ENCODE measurements at regions not wholly inside any gene's neighbourhood (a gene's known extent, or its start where the extent isn't known, plus 50 kb on each side); places are given as distances from the start of the nearest gene placed in this dataset.
"Not testable (repeated sequence)": the region's sequence is repeated elsewhere in the genome, so short reads cannot be mapped to it uniquely, and the experiment has no call there.

DNA sequence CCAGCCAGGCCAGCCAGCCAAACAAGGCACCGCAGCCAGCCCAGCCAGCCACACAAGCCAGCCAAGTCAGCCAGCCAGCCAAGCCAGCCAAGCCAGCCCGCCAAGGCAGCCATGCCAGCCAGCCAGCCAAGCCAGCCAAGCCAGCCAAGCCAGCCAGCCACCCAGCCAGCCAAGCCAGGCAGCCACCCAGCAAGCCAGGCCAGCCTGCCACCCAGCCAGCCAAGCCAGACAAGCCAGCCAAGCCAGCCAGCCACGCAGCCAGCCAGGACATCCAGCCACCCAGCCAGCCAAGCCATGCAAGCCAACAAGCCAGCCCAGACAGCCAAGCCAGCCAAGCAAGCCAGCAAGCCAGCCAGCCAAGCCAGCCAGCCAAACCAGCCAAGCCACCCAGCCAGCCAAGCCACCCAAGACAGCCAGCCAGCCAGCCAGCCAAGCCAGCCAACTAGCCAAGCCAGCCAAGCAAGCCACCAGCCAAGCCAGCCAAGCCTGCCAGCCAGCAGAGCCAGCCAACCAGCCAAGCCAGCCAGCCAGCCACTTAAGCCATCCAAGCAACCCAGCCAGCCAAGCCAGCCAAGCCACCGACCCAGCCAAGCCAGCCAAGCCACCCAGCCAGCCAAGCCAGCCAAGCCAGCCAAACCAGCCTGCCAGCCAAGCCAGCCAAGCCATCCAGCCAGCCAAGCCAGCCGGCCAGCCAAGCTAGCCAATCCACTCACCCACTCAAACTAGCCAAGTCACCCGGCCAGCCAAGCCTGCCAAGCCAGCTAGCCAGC, 341.3 kb upstream of the PLGLB2 start:
- H3K9me3 ChIP-seq (ENCODE audit: low read length); H3K27ac ChIP-seq (ENCODE audit: low read length): not testable (repeated sequence)

GRCh38 chr2:87409601-87410000, 338.3 kb upstream of the PLGLB2 start:
- not testable (repeated sequence) for DNase-seq; H3K4me2 ChIP-seq (ENCODE audit: low read depth, low read length, poor library complexity, severe bottlenecking); H2AFZ ChIP-seq (ENCODE audit: low read length); H3K79me2 ChIP-seq (ENCODE audit: low read length); H3K27ac ChIP-seq (ENCODE audit: low read length); H3K4me1 ChIP-seq (ENCODE audit: low read length); H3K9ac ChIP-seq (ENCODE audit: low read length); H3K9me3 ChIP-seq (ENCODE audit: low read length); H3K4me3 ChIP-seq (ENCODE audit: low read length); H3K36me3 ChIP-seq (ENCODE audit: insufficient read depth, low read length); H3K27me3 ChIP-seq (ENCODE audit: low read length); H3K9me2 ChIP-seq (replicated peaks; ENCODE audit: insufficient read depth, low read length); H4K20me1 ChIP-seq (ENCODE audit: insufficient read depth, low read depth, low read length)

More for the DNA sequence above, 341.3 kb upstream of the PLGLB2 start:
- H3K36me3 ChIP-seq (ENCODE audit: insufficient read depth, low read length); DNase-seq; H3K4me3 ChIP-seq (ENCODE audit: low read length); H2AFZ ChIP-seq (ENCODE audit: low read length); H3K27me3 ChIP-seq (ENCODE audit: low read length); H4K20me1 ChIP-seq (ENCODE audit: insufficient read depth, low read depth, low read length); H3K9me2 ChIP-seq (replicated peaks; ENCODE audit: insufficient read depth, low read length); H3K9ac ChIP-seq (ENCODE audit: low read length); H3K4me2 ChIP-seq (ENCODE audit: low read depth, low read length, poor library complexity, severe bottlenecking); H3K79me2 ChIP-seq (ENCODE audit: low read length); H3K4me1 ChIP-seq (ENCODE audit: low read length): not testable (repeated sequence)

DNA sequence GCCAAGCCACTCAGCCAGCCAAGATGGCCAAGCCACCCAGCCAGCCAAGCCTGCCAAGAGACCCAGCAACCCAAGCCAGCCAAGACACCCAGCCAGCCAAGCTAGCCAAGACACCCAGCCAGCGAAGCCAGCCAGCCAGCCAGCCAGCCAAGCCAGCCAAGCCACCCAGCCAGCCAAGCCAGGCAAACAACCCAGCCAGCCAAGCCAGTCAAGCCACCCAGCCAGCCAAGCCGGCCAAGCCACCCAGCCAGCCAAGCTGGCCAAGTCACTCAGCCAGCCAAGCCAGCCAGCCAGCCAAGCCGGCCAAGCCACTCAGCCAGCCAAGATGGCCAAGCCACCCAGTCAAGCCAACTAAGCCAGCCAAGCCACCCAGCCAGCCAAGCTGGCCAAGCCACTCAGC, 337.5 kb upstream of the PLGLB2 start:
- not testable (repeated sequence) for H3K36me3 ChIP-seq (ENCODE audit: insufficient read depth, low read length); H3K4me3 ChIP-seq (ENCODE audit: low read length)

DNA sequence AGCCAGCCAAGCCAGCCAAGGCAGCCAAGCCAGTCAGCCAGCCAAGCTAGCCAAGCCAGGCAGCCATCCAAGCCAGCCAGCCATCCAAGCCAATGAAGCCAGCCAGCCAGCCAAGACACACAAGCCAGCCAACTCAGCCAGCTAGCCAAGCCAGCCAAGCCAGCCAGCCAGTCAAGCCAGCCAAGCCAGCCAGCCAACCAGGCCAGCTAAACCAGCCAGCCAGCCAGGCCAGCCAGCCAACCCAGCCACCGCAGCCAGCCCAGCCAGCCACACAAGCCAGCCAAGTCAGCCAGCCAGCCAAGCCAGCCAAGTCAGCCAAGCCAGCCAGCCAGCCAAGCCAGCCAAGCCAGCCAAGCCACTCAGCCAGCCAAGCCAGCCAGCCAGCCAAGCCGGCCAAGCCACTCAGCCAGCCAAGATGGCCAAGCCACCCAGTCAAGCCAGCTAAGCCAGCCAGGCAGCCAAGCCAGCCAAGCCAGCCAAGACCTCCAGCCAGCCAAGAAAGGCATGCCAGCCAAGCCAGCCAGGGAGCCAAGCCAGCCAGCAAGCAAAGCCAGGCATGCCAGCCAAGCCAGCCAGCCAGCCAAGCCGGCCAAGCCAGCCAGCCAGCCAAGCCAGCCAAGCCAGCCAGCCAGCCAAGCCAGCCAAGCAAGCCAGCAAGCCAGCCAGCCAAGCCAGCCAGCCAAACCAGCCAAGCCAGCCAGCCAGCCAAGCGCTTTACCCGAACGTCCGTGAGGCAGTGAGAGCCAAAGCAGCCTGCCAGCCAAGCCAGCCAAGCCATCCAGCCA, 335.7 kb upstream of the PLGLB2 start:
- not testable (repeated sequence) for H3K9ac ChIP-seq (ENCODE audit: low read length); DNase-seq; H3K27ac ChIP-seq (ENCODE audit: low read length); H3K36me3 ChIP-seq (ENCODE audit: insufficient read depth, low read length); H3K79me2 ChIP-seq (ENCODE audit: low read length); H3K9me3 ChIP-seq (ENCODE audit: low read length); H3K4me3 ChIP-seq (ENCODE audit: low read length); H3K27me3 ChIP-seq (ENCODE audit: low read length); H2AFZ ChIP-seq (ENCODE audit: low read length); H3K4me2 ChIP-seq (ENCODE audit: low read depth, low read length, poor library complexity, severe bottlenecking); H3K9me2 ChIP-seq (replicated peaks; ENCODE audit: insufficient read depth, low read length); H3K4me1 ChIP-seq (ENCODE audit: low read length); H4K20me1 ChIP-seq (ENCODE audit: insufficient read depth, low read depth, low read length)

More for the DNA sequence above, 337.5 kb upstream of the PLGLB2 start:
- H3K4me1 ChIP-seq (ENCODE audit: low read length); H3K9me2 ChIP-seq (replicated peaks; ENCODE audit: insufficient read depth, low read length); H3K4me2 ChIP-seq (ENCODE audit: low read depth, low read length, poor library complexity, severe bottlenecking); H3K9me3 ChIP-seq (ENCODE audit: low read length); H3K27me3 ChIP-seq (ENCODE audit: low read length); H3K27ac ChIP-seq (ENCODE audit: low read length); H3K79me2 ChIP-seq (ENCODE audit: low read length); H4K20me1 ChIP-seq (ENCODE audit: insufficient read depth, low read depth, low read length); DNase-seq; H2AFZ ChIP-seq (ENCODE audit: low read length); H3K9ac ChIP-seq (ENCODE audit: low read length): not testable (repeated sequence)

DNA sequence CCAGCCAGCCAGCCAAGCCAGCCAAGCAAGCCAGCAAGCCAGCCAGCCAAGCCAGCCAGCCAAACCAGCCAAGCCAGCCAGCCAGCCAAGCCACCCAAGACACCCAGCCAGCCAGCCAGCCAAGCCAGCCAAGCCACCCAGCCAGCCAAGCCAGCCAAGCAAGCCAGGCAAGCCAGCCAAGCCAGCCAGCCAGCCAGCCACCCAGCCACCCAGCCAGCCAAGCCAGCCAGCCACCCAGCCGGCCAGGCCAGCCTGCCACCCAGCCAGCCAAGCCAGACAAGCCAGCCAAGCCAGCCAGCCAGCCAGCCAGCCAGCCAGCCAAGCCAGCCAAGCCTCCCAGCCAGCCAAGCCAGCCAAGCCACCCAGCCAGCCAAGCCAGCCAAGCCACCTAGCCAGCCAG, 333.6 kb upstream of the PLGLB2 start:
- H3K9me3 ChIP-seq (ENCODE audit: low read length); H3K27ac ChIP-seq (ENCODE audit: low read length); H3K27me3 ChIP-seq (ENCODE audit: low read length); H2AFZ ChIP-seq (ENCODE audit: low read length); H3K36me3 ChIP-seq (ENCODE audit: insufficient read depth, low read length); H3K4me2 ChIP-seq (ENCODE audit: low read depth, low read length, poor library complexity, severe bottlenecking); H4K20me1 ChIP-seq (ENCODE audit: insufficient read depth, low read depth, low read length); H3K79me2 ChIP-seq (ENCODE audit: low read length); H3K4me1 ChIP-seq (ENCODE audit: low read length); H3K9me2 ChIP-seq (replicated peaks; ENCODE audit: insufficient read depth, low read length); H3K4me3 ChIP-seq (ENCODE audit: low read length); H3K9ac ChIP-seq (ENCODE audit: low read length); DNase-seq: not testable (repeated sequence)

DNA sequence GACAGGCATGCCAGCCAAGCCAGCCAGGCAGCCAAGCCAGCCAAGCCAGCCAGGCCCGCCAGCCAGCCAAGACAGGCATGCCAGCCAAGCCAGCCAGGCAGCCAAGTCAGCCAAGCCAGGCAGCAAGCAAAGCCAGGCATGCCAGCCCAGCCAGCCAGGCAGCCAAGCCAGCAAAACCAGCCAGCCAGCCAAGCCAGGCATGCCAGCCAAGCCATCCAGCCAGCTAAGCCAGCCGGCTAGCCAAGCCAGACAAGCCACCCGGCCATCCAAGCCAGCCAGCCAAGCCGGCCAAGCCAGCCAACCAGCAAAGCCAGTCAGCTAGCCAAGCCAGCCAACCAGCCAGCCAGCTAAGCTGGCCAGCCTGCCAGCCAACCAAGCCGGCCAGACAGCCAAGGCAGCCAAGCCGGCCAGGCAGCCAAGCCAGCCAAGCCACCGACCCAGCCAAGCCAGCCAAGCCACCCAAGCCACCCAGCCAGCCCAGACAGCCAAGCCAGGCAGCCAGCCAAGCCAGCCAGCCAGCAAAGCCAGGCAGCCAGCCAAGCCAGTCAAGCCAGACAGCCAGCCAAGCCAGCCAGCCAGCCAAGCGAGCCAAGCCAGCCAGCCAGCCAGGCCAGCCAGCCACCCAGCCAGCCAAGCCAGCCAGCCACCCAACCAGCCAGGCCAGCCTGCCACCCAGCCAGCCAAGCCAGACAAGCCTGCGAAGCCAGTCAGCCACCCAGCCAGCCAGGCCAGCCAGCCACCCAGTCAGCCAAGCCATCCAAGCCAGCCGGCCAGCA, 332.9 kb upstream of the PLGLB2 start:
- H3K9me3 ChIP-seq (ENCODE audit: low read length) = not testable (repeated sequence)

DNA sequence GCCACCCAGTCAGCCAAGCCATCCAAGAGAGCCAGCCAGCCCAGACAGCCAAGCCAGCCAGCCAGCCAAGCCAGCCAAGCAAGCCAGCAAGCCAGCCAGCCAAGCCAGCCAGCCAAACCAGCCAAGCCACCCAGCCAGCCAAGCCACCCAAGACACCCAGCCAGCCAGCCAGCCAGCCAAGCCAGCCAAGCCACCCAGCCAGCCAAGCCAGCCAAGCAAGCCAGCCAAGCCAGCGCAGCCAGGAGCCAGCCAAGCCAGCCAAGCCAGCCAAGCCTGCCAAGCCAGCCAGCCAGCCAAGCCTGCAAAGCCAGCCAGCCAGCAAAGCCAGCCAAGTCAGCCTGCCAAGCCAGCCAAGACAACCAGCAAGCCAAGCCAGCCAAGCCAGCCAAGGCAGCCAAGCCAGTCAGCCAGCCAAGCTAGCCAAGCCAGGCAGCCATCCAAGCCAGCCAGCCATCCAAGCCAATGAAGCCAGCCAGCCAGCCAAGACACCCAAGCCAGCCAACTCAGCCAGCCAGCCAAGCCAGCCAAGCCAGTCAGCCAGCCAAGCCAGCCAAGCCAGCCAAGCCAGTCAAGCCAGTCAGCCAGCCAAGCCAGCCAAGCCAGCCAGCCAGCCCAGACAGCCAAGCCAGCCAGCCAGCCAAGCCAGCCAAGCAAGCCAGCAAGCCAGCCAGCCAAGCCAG, 332.2 kb upstream of the PLGLB2 start:
- not testable (repeated sequence) for H3K36me3 ChIP-seq (ENCODE audit: insufficient read depth, low read length); DNase-seq; H3K4me1 ChIP-seq (ENCODE audit: low read length); H3K9ac ChIP-seq (ENCODE audit: low read length); H3K9me2 ChIP-seq (replicated peaks; ENCODE audit: insufficient read depth, low read length); H3K27me3 ChIP-seq (ENCODE audit: low read length); H4K20me1 ChIP-seq (ENCODE audit: insufficient read depth, low read depth, low read length); H3K27ac ChIP-seq (ENCODE audit: low read length); H3K4me3 ChIP-seq (ENCODE audit: low read length); H3K79me2 ChIP-seq (ENCODE audit: low read length); H2AFZ ChIP-seq (ENCODE audit: low read length); H3K4me2 ChIP-seq (ENCODE audit: low read depth, low read length, poor library complexity, severe bottlenecking); H3K9me3 ChIP-seq (ENCODE audit: low read length)

More for the DNA sequence above, 332.9 kb upstream of the PLGLB2 start:
- not testable (repeated sequence) for DNase-seq; H3K9me2 ChIP-seq (replicated peaks; ENCODE audit: insufficient read depth, low read length); H4K20me1 ChIP-seq (ENCODE audit: insufficient read depth, low read depth, low read length); H3K79me2 ChIP-seq (ENCODE audit: low read length); H3K27ac ChIP-seq (ENCODE audit: low read length); H3K27me3 ChIP-seq (ENCODE audit: low read length); H3K9ac ChIP-seq (ENCODE audit: low read length); H3K4me2 ChIP-seq (ENCODE audit: low read depth, low read length, poor library complexity, severe bottlenecking); H2AFZ ChIP-seq (ENCODE audit: low read length); H3K4me1 ChIP-seq (ENCODE audit: low read length); H3K4me3 ChIP-seq (ENCODE audit: low read length); H3K36me3 ChIP-seq (ENCODE audit: insufficient read depth, low read length)

DNA sequence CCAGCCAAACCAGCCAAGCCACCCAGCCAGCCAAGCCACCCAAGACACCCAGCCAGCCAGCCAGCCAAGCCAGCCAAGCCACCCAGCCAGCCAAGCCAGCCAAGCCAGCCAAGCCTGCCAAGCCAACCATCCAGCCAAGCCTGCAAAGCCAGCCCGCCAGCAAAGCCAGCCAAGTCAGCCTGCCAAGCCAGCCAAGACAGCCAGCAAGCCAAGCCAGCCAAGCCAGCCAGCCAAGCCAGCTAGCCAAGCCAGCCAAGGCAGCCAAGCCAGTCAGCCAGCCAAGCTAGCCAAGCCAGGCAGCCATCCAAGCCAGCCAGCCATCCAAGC, 331.7 kb upstream of the PLGLB2 start:
- H3K36me3 ChIP-seq (ENCODE audit: insufficient read depth, low read length); H3K4me1 ChIP-seq (ENCODE audit: low read length); H3K9ac ChIP-seq (ENCODE audit: low read length); H3K79me2 ChIP-seq (ENCODE audit: low read length); H3K4me3 ChIP-seq (ENCODE audit: low read length); H4K20me1 ChIP-seq (ENCODE audit: insufficient read depth, low read depth, low read length); H3K4me2 ChIP-seq (ENCODE audit: low read depth, low read length, poor library complexity, severe bottlenecking); H3K27ac ChIP-seq (ENCODE audit: low read length); H3K9me2 ChIP-seq (replicated peaks; ENCODE audit: insufficient read depth, low read length); H3K27me3 ChIP-seq (ENCODE audit: low read length); H3K9me3 ChIP-seq (ENCODE audit: low read length); H2AFZ ChIP-seq (ENCODE audit: low read length): not testable (repeated sequence)
- peak; percentile 2 for DNase-seq

All from Karpas-422 (cell line).